Rectal smooth muscle tissue (tissue), 1 donor: ENCODE measurements at regions not wholly inside any gene's neighbourhood (a gene's known extent, or its start where the extent isn't known, plus 50 kb on each side); places are given as distances from the start of the nearest gene placed in this dataset.

Experiments used
- H3K27ac ChIP-seq: one replicate; pipeline ENCODE4 v1.7.0; 2013; ENCODE audit warnings: low read depth, low read length, inconsistent platforms
- H3K27me3 ChIP-seq: one replicate; pipeline ENCODE4 v1.7.0; 2013; ENCODE audit warnings: low read length; ENCODE audit not compliant: control insufficient read depth, insufficient read depth
- H3K36me3 ChIP-seq: one replicate; pipeline ENCODE4 v1.7.0; 2013; ENCODE audit warnings: low read length; ENCODE audit not compliant: control insufficient read depth, insufficient read depth
- H3K4me1 ChIP-seq: one replicate; pipeline ENCODE4 v1.7.0; 2013; ENCODE audit warnings: low read length; ENCODE audit not compliant: control insufficient read depth, insufficient read depth
- H3K4me3 ChIP-seq: one replicate; pipeline ENCODE4 v1.7.0; 2013; ENCODE audit warnings: low read length
- H3K9ac ChIP-seq: one replicate; pipeline ENCODE4 v1.7.0; 2013; ENCODE audit warnings: low read length

GRCh38 chr1:47622776-47623556 is 185.1 kb downstream of the FOXD2 start:
- Histone ChIP-seq H3K4me3 (no peak overlapping the region), H3K27me3 (no peaks in the 10 kb centered on the region), H3K27ac (no peak overlapping the region), H3K36me3 (no peaks in the 10 kb centered on the region), H3K9ac (no peak overlapping the region), H3K4me1 (no peaks in the 10 kb centered on the region)

- H3K4me3 ChIP-seq: no peak overlapping the region
- no peaks in the 10 kb centered on the region for H3K4me1 ChIP-seq
- no peak overlapping the region for H3K27ac ChIP-seq
- H3K9ac ChIP-seq: no peak overlapping the region
- H3K27me3 ChIP-seq: no peaks in the 10 kb centered on the region
- no peaks in the 10 kb centered on the region for H3K36me3 ChIP-seq
These were observed 185.7 kb downstream of the FOXD2 start for GRCh38 chr1:47623557-47623940.

GRCh38 chr1:47624531-47624930 is 186.7 kb downstream of the FOXD2 start:
- H3K27me3 ChIP-seq: no peaks in the 10 kb centered on the region

GRCh38 chr1:47627016-47627415 is 189.2 kb downstream of the FOXD2 start:
- Histone ChIP-seq H3K4me1 (no peaks in the 10 kb centered on the region), H3K27me3 (no peaks in the 10 kb centered on the region), H3K27ac (no peak overlapping the region), H3K4me3 (no peak overlapping the region), H3K9ac (no peak overlapping the region), H3K36me3 (no peaks in the 10 kb centered on the region)

More at GRCh38 chr1:47624531-47624930, 186.7 kb downstream of the FOXD2 start:
- Histone ChIP-seq H3K36me3 (no peaks in the 10 kb centered on the region), H3K27ac (no peak overlapping the region), H3K4me3 (no peak overlapping the region), H3K9ac (no peak overlapping the region), H3K4me1 (no peaks in the 10 kb centered on the region)

- H3K4me1 ChIP-seq: no peaks in the 10 kb centered on the region
- H3K27me3 ChIP-seq: no peaks in the 10 kb centered on the region
- no peak overlapping the region for H3K9ac ChIP-seq
- H3K27ac ChIP-seq: no peak overlapping the region
- no peak overlapping the region for H3K4me3 ChIP-seq
- H3K36me3 ChIP-seq: no peaks in the 10 kb centered on the region
These were observed 189.9 kb downstream of the FOXD2 start for GRCh38 chr1:47627471-47628370.

GRCh38 chr1:47629201-47629600 is 191.4 kb downstream of the FOXD2 start:
- Histone ChIP-seq H3K4me3 (no peak overlapping the region), H3K9ac (no peak overlapping the region), H3K36me3 (no peaks in the 10 kb centered on the region), H3K4me1 (no peaks in the 10 kb centered on the region), H3K27me3 (no peaks in the 10 kb centered on the region), H3K27ac (no peak overlapping the region)

- Histone ChIP-seq H3K4me3 (no peak overlapping the region), H3K4me1 (no peaks in the 10 kb centered on the region), H3K36me3 (no peaks in the 10 kb centered on the region), H3K27me3 (no peaks in the 10 kb centered on the region), H3K27ac (no peak overlapping the region), H3K9ac (no peak overlapping the region)
These were observed 192.5 kb downstream of the FOXD2 start for GRCh38 chr1:47630346-47630745.

GRCh38 chr1:47631411-47631995 is 193.7 kb downstream of the FOXD2 start:
- Histone ChIP-seq H3K4me3 (no peak overlapping the region), H3K36me3 (no peaks in the 10 kb centered on the region), H3K27me3 (no peaks in the 10 kb centered on the region), H3K9ac (no peak overlapping the region), H3K27ac (no peak overlapping the region), H3K4me1 (no peaks in the 10 kb centered on the region)

- no peak overlapping the region for H3K27ac ChIP-seq
- H3K36me3 ChIP-seq: no peaks in the 10 kb centered on the region
- no peaks in the 10 kb centered on the region for H3K27me3 ChIP-seq
- no peak overlapping the region for H3K9ac ChIP-seq
- no peaks in the 10 kb centered on the region for H3K4me1 ChIP-seq
- no peak overlapping the region for H3K4me3 ChIP-seq
These were observed 197.3 kb downstream of the FOXD2 start for GRCh38 chr1:47635111-47635510.

- Histone ChIP-seq H3K9ac (no peak overlapping the region), H3K27ac (no peak overlapping the region), H3K36me3 (no peaks in the 10 kb centered on the region), H3K4me1 (no peaks in the 10 kb centered on the region), H3K4me3 (no peak overlapping the region), H3K27me3 (no peaks in the 10 kb centered on the region)
These were observed 197.8 kb downstream of the FOXD2 start for GRCh38 chr1:47635597-47635996.

- no peak overlapping the region for H3K27ac ChIP-seq
- no peaks in the 10 kb centered on the region for H3K4me1 ChIP-seq
- H3K36me3 ChIP-seq: no peaks in the 10 kb centered on the region
- H3K4me3 ChIP-seq: no peak overlapping the region
- H3K9ac ChIP-seq: no peak overlapping the region
- no peaks in the 10 kb centered on the region for H3K27me3 ChIP-seq
These were observed 199.4 kb downstream of the FOXD2 start for GRCh38 chr1:47637111-47637685.

GRCh38 chr1:47638240-47638639 is 200.4 kb downstream of the FOXD2 start:
- Histone ChIP-seq H3K27me3 (no peaks in the 10 kb centered on the region), H3K4me3 (no peak overlapping the region), H3K9ac (no peak overlapping the region), H3K36me3 (no peaks in the 10 kb centered on the region), H3K4me1 (no peaks in the 10 kb centered on the region), H3K27ac (no peak overlapping the region)
